ENCODE measurements at regions not wholly inside any gene's neighbourhood (a gene's known extent, or its start where the extent isn't known, plus 50 kb on each side); places are given as distances from the start of the nearest gene placed in this dataset.

DNA sequence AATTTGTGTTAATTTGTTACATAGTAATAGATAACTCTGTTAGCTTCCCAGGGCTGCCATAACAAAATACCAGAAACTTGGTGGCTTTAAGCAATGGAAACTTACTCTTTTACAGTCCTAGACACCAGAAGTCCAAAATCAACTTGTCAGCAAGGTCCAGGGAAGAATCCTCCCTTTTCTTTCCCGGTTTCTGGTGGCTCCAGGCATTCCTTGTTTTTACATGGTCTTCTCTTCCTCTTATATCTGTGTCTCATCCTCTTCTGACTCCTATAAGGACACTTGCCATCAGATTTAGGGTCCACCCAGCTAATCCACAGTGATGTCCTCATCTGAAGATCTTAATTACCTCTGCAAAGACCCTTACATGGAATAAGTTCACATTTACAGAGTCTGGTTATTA, 95.6 kb downstream of the DDX1 start:
- no peak for TF ChIP-seq CTCF (IDR thresholded peaks at IDR 0.05)
- H3K27ac Mint-ChIP-seq: no peak overlapping the region
- no peak overlapping the region for H3K4me3 Mint-ChIP-seq
- peaks cover 17% of the 10 kb centered on the region for H3K9me3 Mint-ChIP-seq
- peaks cover 48% of the 10 kb centered on the region for H3K4me1 Mint-ChIP-seq
- peaks cover 6% of the 10 kb centered on the region for H3K36me3 Mint-ChIP-seq (ENCODE audit: low read depth)
- peaks cover 10% of the 10 kb centered on the region for H3K27me3 Mint-ChIP-seq (ENCODE audit: low read depth, poor library complexity)
- no peak for DNase-seq

DNA sequence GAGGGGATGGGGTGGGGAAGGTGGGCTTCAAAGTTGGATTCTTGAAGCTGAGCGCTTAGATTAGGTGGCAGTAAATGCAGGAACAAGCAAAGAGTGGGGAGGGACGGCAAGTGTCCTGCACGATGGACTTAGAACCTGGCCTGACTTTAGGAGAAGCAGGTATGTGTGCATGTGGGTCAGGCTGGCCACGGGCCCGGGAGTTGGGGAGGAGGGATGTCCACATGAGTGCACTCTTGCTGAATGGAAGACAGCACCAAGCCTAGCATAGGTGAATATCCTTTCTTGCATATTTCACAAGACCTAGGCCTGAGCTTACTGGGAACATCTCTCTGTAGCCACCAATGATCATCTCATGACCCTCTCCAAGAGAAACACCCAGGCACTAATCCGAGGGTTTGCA, 96.1 kb downstream of the DDX1 start:
- H3K27ac Mint-ChIP-seq: no peak overlapping the region
- no peak for TF ChIP-seq CTCF (IDR thresholded peaks at IDR 0.05)
- no peak overlapping the region for H3K4me3 Mint-ChIP-seq
- peaks cover 10% of the 10 kb centered on the region for H3K27me3 Mint-ChIP-seq (ENCODE audit: low read depth, poor library complexity)
- H3K4me1 Mint-ChIP-seq: peaks cover 48% of the 10 kb centered on the region
- peaks cover 5% of the 10 kb centered on the region for H3K36me3 Mint-ChIP-seq (ENCODE audit: low read depth)
- peaks cover 13% of the 10 kb centered on the region for H3K9me3 Mint-ChIP-seq
- DNase-seq: no peak

DNA sequence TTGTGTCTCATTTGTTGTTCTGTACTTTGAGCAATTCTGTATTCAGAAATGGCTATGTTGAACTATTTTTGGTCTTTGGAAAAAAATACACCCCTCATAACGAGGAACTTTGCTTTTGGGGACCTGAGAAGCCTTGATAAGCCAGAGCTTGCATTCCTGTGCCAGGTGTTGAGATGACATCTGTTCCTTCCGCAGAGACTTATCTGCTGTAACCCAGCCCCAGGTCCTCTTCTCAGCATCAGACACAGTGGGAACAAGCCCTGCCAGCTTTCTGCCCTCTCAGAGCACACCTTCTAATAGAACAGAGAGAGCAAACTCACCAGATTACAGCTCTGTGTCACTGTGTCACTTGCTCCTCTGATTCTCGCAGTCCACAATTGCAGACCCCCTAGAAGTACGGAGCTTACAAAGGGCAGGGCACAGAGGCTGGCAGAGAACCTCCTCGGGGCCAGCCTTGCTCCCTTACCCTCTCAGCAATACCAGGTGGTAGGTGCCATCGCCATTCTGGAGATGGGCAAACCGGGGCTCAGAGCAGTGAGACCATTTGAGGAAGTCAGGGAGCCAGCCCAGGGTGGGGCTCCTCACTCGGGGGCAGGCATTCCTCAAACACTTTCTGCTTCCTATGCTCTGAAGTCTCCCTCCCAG, 97.4 kb downstream of the DDX1 start:
- Mint-ChIP-seq H3K4me1 (peaks cover 55% of the 10 kb centered on the region), H3K27ac (no peak overlapping the region), H3K36me3 (ENCODE audit: low read depth) (peaks cover 5% of the 10 kb centered on the region), H3K27me3 (ENCODE audit: low read depth, poor library complexity) (peaks cover 14% of the 10 kb centered on the region), H3K4me3 (no peak overlapping the region), H3K9me3 (peaks cover 13% of the 10 kb centered on the region)
- no peak for TF ChIP-seq CTCF (IDR thresholded peaks at IDR 0.05)
- DNase-seq: no peak

GRCh38 chr2:15689654-15690053, 98.0 kb downstream of the DDX1 start:
- Mint-ChIP-seq H3K9me3 (peaks cover 13% of the 10 kb centered on the region), H3K27ac (no peak overlapping the region)
- TF ChIP-seq CTCF (IDR thresholded peaks at IDR 0.05): no peak

DNA sequence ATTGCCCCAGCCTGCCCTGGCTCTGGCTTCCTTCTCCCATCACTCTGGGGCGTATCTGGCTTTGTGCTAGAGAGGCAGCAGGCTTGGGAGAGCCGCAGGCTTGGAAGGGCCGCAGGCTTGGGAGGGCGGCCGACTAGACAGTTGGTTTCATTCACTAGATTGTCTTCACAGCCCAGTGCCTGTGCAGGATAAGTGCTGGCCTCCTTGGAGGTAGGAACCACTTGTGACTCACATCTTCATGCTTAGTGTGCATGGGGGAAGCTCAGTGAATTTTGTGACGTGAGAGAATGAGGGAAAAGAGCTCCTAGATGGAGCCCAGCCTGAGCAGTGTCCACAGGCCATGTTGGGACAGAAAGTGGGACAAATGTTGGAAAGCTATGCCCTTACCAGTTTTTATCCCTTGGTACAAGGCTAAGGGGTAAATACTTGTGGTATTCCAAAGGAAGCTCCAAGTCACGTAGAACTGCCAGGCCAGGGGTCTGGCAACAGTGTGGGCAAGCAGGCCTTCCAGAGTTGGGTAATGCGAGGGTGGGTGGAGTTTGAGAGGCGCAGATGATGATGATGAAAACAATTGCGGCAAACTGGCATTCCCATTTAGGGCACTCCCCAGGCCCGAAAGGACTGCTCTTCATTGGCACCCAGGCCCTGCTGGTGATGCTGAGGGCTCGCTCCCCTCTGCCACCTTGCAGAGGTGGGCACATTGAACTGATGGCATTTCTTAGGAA, 100.1 kb downstream of the DDX1 start:
- DNase-seq: no peak
- Mint-ChIP-seq H3K27ac (peak overlapping the region; percentile 43), H3K9me3 (peaks cover under 1% of the 10 kb centered on the region), H3K4me1 (peaks cover 56% of the 10 kb centered on the region), H3K4me3 (no peak overlapping the region), H3K36me3 (ENCODE audit: low read depth) (no peaks in the 10 kb centered on the region), H3K27me3 (ENCODE audit: low read depth, poor library complexity) (peaks cover 8% of the 10 kb centered on the region)
- no peak for TF ChIP-seq CTCF (IDR thresholded peaks at IDR 0.05)

More at GRCh38 chr2:15689654-15690053, 98.0 kb downstream of the DDX1 start:
- Mint-ChIP-seq H3K4me3 (no peak overlapping the region), H3K4me1 (peaks cover 55% of the 10 kb centered on the region), H3K36me3 (ENCODE audit: low read depth) (peaks cover 5% of the 10 kb centered on the region), H3K27me3 (ENCODE audit: low read depth, poor library complexity) (peaks cover 14% of the 10 kb centered on the region)
- no peak for DNase-seq
